B cell (primary cell): ENCODE measurements at regions not wholly inside any gene's neighbourhood (a gene's known extent, or its start where the extent isn't known, plus 50 kb on each side); places are given as distances from the start of the nearest gene placed in this dataset.

Source experiments
- CTCF ChIP-seq: fragments of 200-600 bp; IDR thresholded peaks from one replicate; pipeline ENCODE4 v1.8.0; 2022; ENCODE audit warnings: antibody characterized with exemption, mild to moderate bottlenecking
- EZH2 ChIP-seq: IDR thresholded peaks from 2 replicates; pipeline ENCODE4 v1.6.1; 2012; ENCODE audit warnings: borderline replicate concordance, low read depth, mild to moderate bottlenecking, moderate library complexity, low read length; ENCODE audit not compliant: insufficient read depth, poor library complexity, severe bottlenecking

- no peak for TF ChIP-seq CTCF
- TF ChIP-seq EZH2 = no peak
Observed at GRCh38 chr5:29024052-29024451, 1985.7 kb upstream of the CDH9 start.
